AG04449 (cell line): ENCODE measurements at regions not wholly inside any gene's neighbourhood (a gene's known extent, or its start where the extent isn't known, plus 50 kb on each side); places are given as distances from the start of the nearest gene placed in this dataset.

Experiments
- CTCF ChIA-PET: fragments of 350-600 bp; formaldehyde crosslinking; extraction: SDS; loops from one replicate; lab custom pipeline; 2021; ENCODE audit warnings: antibody characterized with exemption; lab: Yijun Ruan, JAX
- POLR2A ChIA-PET: fragments of 400-600, 350-600 bp; formaldehyde crosslinking; extraction: SDS; loops from one replicate; lab custom pipeline; 2020; ENCODE audit warnings: antibody characterized with exemption, inconsistent platforms; lab: Yijun Ruan, JAX
- DNase-seq: peaks from one replicate; pipeline ENCODE4 v3.0.0-alpha.2; 2010; ENCODE audit warnings: low read depth, low spot score
- H3K4me3 ChIP-seq: 2 replicates; pipeline ENCODE4 v1.5.1; 2011; ENCODE audit warnings: low read depth, mild to moderate bottlenecking, control low read depth, low read length
- CTCF ChIP-seq: IDR thresholded peaks from one replicate; pipeline ENCODE4 v1.5.1; 2011; ENCODE audit warnings: mild to moderate bottlenecking, moderate library complexity, low read length, control low read depth, inconsistent platforms; ENCODE audit not compliant: insufficient read depth; ENCODE audit errors: missing control alignments

- POLR2A ChIA-PET: no interaction called here
- CTCF ChIA-PET: no interaction called here
These were observed 511.7 kb downstream of the TMTC2 start for GRCh38 chr12:83198291-83199015.

GRCh38 chr12:83197483-83197914, 510.8 kb downstream of the TMTC2 start:
- CTCF ChIA-PET: no interaction called here
- POLR2A ChIA-PET: no interaction called here
- no peak overlapping the region for H3K4me3 ChIP-seq
- DNase-seq: no peak
- TF ChIP-seq CTCF: no peak

More at GRCh38 chr12:83198291-83199015, 511.7 kb downstream of the TMTC2 start:
- H3K4me3 ChIP-seq: no peak overlapping the region
- DNase-seq: no peak
- no peak for TF ChIP-seq CTCF

- TF ChIP-seq CTCF: no peak
- no peak for DNase-seq
- CTCF ChIA-PET: no interaction called here
- H3K4me3 ChIP-seq: no peak overlapping the region
- POLR2A ChIA-PET: no interaction called here
These were observed 510.1 kb downstream of the TMTC2 start for GRCh38 chr12:83196694-83197350.

GRCh38 chr12:83190631-83191390, 504.1 kb downstream of the TMTC2 start:
- ChIA-PET POLR2A (no interaction called here), CTCF (no interaction called here)
- H3K4me3 ChIP-seq: no peak overlapping the region
- no peak for DNase-seq
- no peak for TF ChIP-seq CTCF

GRCh38 chr12:83186419-83186818, 499.7 kb downstream of the TMTC2 start:
- TF ChIP-seq CTCF: no peak
- H3K4me3 ChIP-seq: no peak overlapping the region
- CTCF ChIA-PET: no interaction called here
- no peak for DNase-seq
- POLR2A ChIA-PET: no interaction called here

GRCh38 chr12:83185241-83185640, 498.5 kb downstream of the TMTC2 start:
- POLR2A ChIA-PET: no interaction called here
- CTCF ChIA-PET: no interaction called here

More at GRCh38 chr12:83185241-83185640, 498.5 kb downstream of the TMTC2 start:
- no peak for TF ChIP-seq CTCF
- DNase-seq: no peak
- no peak overlapping the region for H3K4me3 ChIP-seq
